CD4-positive, CD25-positive, alpha-beta regulatory T cell (primary cell): ENCODE measurements at regions not wholly inside any gene's neighbourhood (a gene's known extent, or its start where the extent isn't known, plus 50 kb on each side); places are given as distances from the start of the nearest gene placed in this dataset.
"Not testable (repeated sequence)": the region's sequence is repeated elsewhere in the genome, so short reads cannot be mapped to it uniquely, and the experiment has no call there.

Experiments used
- ATAC-seq, 2 donors: fragments of 150-1000 bp; cut with Tn5 transposase; one replicate each; pipeline ENCODE4 v1.10.0; 2021; ENCODE audit warnings: low read depth in 2 of 2, moderate number of reproducible peaks in 2 of 2, moderate library complexity in 1 of 2
- DNase-seq, 3 donors: peaks; one replicate each; pipeline versions ENCODE4 v3.0.0 to v3.0.0-alpha.2; 2012 to 2022; ENCODE audit warnings: mixed read lengths in 1 of 3
- H3K27ac ChIP-seq: one replicate; pipeline ENCODE4 v1.7.0; 2013; ENCODE audit warnings: mild to moderate bottlenecking, low read length; ENCODE audit not compliant: insufficient read depth, poor library complexity, severe bottlenecking
- H3K27me3 ChIP-seq: one replicate; pipeline ENCODE4 v1.7.0; 2013; ENCODE audit warnings: low read length; ENCODE audit not compliant: control insufficient read depth, insufficient read depth
- H3K36me3 ChIP-seq: one replicate; pipeline ENCODE4 v1.7.0; 2013; ENCODE audit warnings: mild to moderate bottlenecking, low read length, moderate library complexity; ENCODE audit not compliant: control insufficient read depth, insufficient read depth
- H3K4me1 ChIP-seq: 2 replicates; pipeline ENCODE4 v1.7.0; 2013; ENCODE audit warnings: mild to moderate bottlenecking, low read length; ENCODE audit not compliant: insufficient read depth, control insufficient read depth, poor library complexity, severe bottlenecking
- H3K4me3 ChIP-seq: one replicate; pipeline ENCODE4 v1.7.0; 2013; ENCODE audit warnings: low read depth, mild to moderate bottlenecking, low read length, moderate library complexity
- H3K9me3 ChIP-seq, 2 experiments: 1 replicate in 1 of 2; 2 replicates in 1 of 2; pipeline ENCODE4 v1.7.0; 2013; ENCODE audit warnings: low read length in 2 of 2, mild to moderate bottlenecking in 1 of 2, moderate library complexity in 1 of 2; ENCODE audit not compliant: control insufficient read depth in 2 of 2
- H3K27ac Mint-ChIP-seq, 3 donors: one replicate each; pipeline ENCODE4 v1.8.0; 2020 to 2022; ENCODE audit warnings: mild to moderate bottlenecking in 3 of 3, mixed read lengths in 3 of 3, moderate library complexity in 2 of 3
- H3K27me3 Mint-ChIP-seq: one replicate; pipeline ENCODE4 v1.8.0; 2022; ENCODE audit warnings: mild to moderate bottlenecking, mixed read lengths
- H3K36me3 Mint-ChIP-seq: one replicate; pipeline ENCODE4 v1.8.0; 2020; ENCODE audit warnings: mixed read lengths
- H3K4me1 Mint-ChIP-seq, 4 donors: one replicate each; pipeline ENCODE4 v1.8.0; 2020 to 2022; ENCODE audit warnings: mixed read lengths in 4 of 4, mild to moderate bottlenecking in 1 of 4
- H3K4me3 Mint-ChIP-seq, 4 donors: one replicate each; pipeline ENCODE4 v1.8.0; 2020 to 2022; ENCODE audit warnings: mild to moderate bottlenecking in 4 of 4, mixed read lengths in 4 of 4, moderate library complexity in 3 of 4
- H3K9me3 Mint-ChIP-seq, 7 donors: one replicate each; pipeline ENCODE4 v1.8.0; 2020 to 2022; ENCODE audit warnings: mixed read lengths in 7 of 7, mild to moderate bottlenecking in 3 of 7, moderate library complexity in 2 of 7

DNA sequence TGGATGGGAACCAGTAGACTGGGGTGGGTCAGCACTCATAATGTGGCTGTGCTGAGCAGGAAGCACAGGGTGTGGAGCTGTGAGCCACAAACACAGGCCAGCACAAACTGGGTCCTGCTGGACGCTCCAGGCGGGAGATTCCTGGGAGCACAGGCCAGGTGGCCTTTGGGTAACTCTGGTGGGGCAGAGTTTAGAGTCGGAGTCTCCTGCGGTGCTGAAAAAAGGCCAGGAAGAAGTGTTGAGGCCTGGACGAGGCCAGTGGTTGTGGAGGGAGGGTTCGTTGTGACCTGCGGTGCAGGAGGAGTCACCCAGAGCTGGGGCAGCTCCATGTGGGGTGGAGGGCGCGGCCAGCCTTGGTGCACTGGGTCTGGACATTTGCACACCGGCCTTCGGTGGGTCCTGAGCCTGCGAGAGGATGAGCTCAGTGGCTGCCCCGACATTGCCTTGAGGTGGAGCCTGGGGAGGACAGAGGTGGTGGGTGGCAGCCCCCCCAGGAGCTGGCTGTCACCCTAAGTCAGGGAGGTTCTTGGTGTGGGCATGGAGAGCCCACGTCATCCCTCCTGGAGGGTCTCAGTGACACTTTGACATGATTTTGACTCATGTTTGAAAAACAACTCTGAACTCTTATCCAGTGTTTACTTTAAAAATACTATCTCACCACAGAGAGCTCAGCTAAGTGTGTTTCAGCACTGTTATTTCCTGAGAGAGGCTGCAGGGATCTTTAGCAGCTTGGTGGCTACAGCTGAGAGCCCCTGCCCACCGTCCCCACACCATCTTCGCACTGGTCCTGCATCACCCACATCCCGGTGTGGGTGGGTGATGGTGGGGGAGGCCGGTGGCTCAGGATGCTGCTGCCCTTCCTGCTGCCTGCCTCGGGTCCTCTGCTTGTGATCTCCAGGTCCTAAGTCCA lies 98.7 kb downstream of the NPIPB11 start:
- Mint-ChIP-seq H3K4me1 (peaks cover 0 to 3% (median 1%) of the 10 kb centered on the region in 4 donors), H3K9me3 (no peaks in the 10 kb centered on the region), H3K36me3 (peaks cover 4% of the 10 kb centered on the region), H3K27me3 (no peaks in the 10 kb centered on the region), H3K27ac (peak overlapping the region in 2 of 3 donors; percentile 23 to 26), H3K4me3 (no peak overlapping the region)
- Histone ChIP-seq H3K9me3 (no peaks in the 10 kb centered on the region), H3K36me3 (no peaks in the 10 kb centered on the region), H3K27me3 (no peaks in the 10 kb centered on the region), H3K4me1 (no peaks in the 10 kb centered on the region), H3K27ac (no peak overlapping the region), H3K4me3 (no peak overlapping the region)
- no peak for DNase-seq
- no peak for ATAC-seq

DNA sequence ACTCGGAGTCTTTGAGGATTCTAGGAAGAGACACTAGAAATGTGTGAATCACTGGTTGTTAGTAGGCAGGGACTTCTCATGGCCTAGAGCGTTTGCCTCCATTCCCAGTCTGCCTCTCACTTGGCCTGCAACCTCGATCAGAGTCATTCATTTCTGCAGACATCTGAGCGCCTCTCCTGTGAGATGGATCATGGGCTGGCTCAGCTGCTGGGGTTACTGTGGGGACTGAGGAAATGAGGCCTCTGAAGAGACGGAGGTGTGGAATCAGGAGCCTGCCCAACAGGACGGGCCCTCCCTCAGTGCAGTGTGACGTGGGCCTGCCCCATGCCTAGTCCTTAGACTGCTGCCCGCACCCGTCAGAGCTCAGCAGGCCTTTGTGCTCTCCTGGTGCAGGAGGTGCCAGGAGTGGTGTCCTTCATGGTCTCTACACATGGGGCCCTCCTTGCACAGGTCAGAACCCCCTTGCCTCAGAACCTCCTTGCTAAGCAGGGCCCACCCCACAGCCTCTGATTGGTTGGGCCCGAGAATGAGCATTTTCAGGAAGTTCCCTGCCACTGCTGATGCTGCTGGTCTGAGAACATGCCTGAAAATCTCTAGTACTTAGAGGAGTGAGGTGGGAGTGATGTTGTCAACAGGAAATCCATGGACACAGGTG lies 99.4 kb downstream of the NPIPB11 start:
- Histone ChIP-seq H3K4me3 (no peak overlapping the region), H3K4me1 (no peaks in the 10 kb centered on the region), H3K27me3 (no peaks in the 10 kb centered on the region), H3K36me3 (peaks cover 3% of the 10 kb centered on the region), H3K27ac (no peak overlapping the region), H3K9me3 (no peaks in the 10 kb centered on the region)
- Mint-ChIP-seq H3K27me3 (no peaks in the 10 kb centered on the region), H3K27ac (peak overlapping the region in 2 of 3 donors; percentile 26 to 42), H3K9me3 (no peaks in the 10 kb centered on the region), H3K4me1 (peaks cover 0 to 3% (median 1%) of the 10 kb centered on the region in 4 donors), H3K36me3 (peaks cover 9% of the 10 kb centered on the region), H3K4me3 (no peak overlapping the region)
- DNase-seq (no peak), ATAC-seq (no peak)

DNA sequence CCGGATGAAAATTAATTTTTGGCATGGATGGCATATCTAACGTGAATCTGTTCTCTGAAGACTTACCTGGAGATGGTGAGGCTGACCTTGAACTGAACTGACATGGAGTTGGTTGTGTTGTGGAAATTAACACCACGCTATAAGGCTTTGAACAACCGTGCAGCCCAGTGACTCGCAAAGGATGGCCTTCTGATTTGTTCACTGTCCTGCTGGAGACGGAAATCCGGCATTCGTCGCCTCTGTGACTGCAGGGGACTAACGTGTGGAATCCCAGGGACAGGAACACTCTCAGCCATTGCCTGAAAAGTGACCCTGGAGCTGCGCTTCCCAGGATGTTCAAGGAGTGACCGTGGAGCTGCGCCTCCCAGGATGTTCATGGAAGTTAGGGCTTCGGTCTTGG lies 100.3 kb downstream of the NPIPB11 start:
- Mint-ChIP-seq H3K9me3 (no peaks in the 10 kb centered on the region), H3K27ac (no peak overlapping the region), H3K36me3 (peaks cover 9% of the 10 kb centered on the region), H3K27me3 (no peaks in the 10 kb centered on the region), H3K4me3 (no peak overlapping the region), H3K4me1 (peaks cover 0 to 3% (median 1%) of the 10 kb centered on the region in 4 donors)
- ATAC-seq: no peak
- H3K36me3 ChIP-seq: peaks cover 3% of the 10 kb centered on the region
- no peak overlapping the region for H3K4me3 ChIP-seq
- H3K4me1 ChIP-seq: no peaks in the 10 kb centered on the region
- H3K27ac ChIP-seq: no peak overlapping the region
- H3K9me3 ChIP-seq: no peaks in the 10 kb centered on the region
- no peaks in the 10 kb centered on the region for H3K27me3 ChIP-seq
- DNase-seq: no peak

- H3K27me3 Mint-ChIP-seq, DNase-seq, H3K4me1 ChIP-seq, H3K36me3 Mint-ChIP-seq, H3K9me3 Mint-ChIP-seq, H3K27ac Mint-ChIP-seq, H3K4me1 Mint-ChIP-seq, H3K4me3 ChIP-seq, H3K27ac ChIP-seq, H3K36me3 ChIP-seq, H3K27me3 ChIP-seq, H3K9me3 ChIP-seq, H3K4me3 Mint-ChIP-seq, ATAC-seq: not testable (repeated sequence)
Observed at GRCh38 chr16:29305018-29305417, 101.5 kb downstream of the NPIPB11 start.

GRCh38 chr16:29304251-29304650 lies 102.3 kb downstream of the NPIPB11 start:
- Mint-ChIP-seq H3K27ac (no peak overlapping the region), H3K9me3 (no peaks in the 10 kb centered on the region), H3K27me3 (no peaks in the 10 kb centered on the region), H3K36me3 (peaks cover 9% of the 10 kb centered on the region), H3K4me3 (no peak overlapping the region), H3K4me1 (peaks cover 0 to 3% (median 1%) of the 10 kb centered on the region in 4 donors)
- Histone ChIP-seq H3K9me3 (no peaks in the 10 kb centered on the region), H3K27ac (no peak overlapping the region), H3K4me3 (no peak overlapping the region), H3K36me3 (peaks cover 3% of the 10 kb centered on the region), H3K27me3 (no peaks in the 10 kb centered on the region), H3K4me1 (no peaks in the 10 kb centered on the region)
- no peak for DNase-seq
- no peak for ATAC-seq

GRCh38 chr16:29303520-29303919 lies 103.0 kb downstream of the NPIPB11 start:
- Mint-ChIP-seq H3K4me1 (peaks cover 0 to 3% (median 1%) of the 10 kb centered on the region in 4 donors), H3K27ac (no peak overlapping the region), H3K36me3 (peaks cover 9% of the 10 kb centered on the region), H3K9me3 (no peaks in the 10 kb centered on the region), H3K4me3 (no peak overlapping the region), H3K27me3 (no peaks in the 10 kb centered on the region)
- H3K9me3 ChIP-seq: no peaks in the 10 kb centered on the region
- H3K27ac ChIP-seq: no peak overlapping the region
- no peaks in the 10 kb centered on the region for H3K27me3 ChIP-seq
- H3K4me1 ChIP-seq: no peaks in the 10 kb centered on the region
- no peak for DNase-seq
- peaks cover 3% of the 10 kb centered on the region for H3K36me3 ChIP-seq
- H3K4me3 ChIP-seq: no peak overlapping the region
- ATAC-seq: no peak

GRCh38 chr16:29302976-29303375 lies 103.5 kb downstream of the NPIPB11 start:
- no peak overlapping the region for H3K4me3 Mint-ChIP-seq
- H3K36me3 Mint-ChIP-seq: peaks cover 9% of the 10 kb centered on the region
- Histone ChIP-seq H3K36me3 (peaks cover 3% of the 10 kb centered on the region), H3K27ac (no peak overlapping the region), H3K4me1 (no peaks in the 10 kb centered on the region), H3K4me3 (no peak overlapping the region), H3K27me3 (no peaks in the 10 kb centered on the region), H3K9me3 (no peaks in the 10 kb centered on the region)
- no peak overlapping the region for H3K27ac Mint-ChIP-seq
- no peaks in the 10 kb centered on the region for H3K27me3 Mint-ChIP-seq
- no peaks in the 10 kb centered on the region for H3K9me3 Mint-ChIP-seq
- H3K4me1 Mint-ChIP-seq: peaks cover 0 to 3% (median 1%) of the 10 kb centered on the region in 4 donors
- no peak for DNase-seq
- no peak for ATAC-seq
